ENCODE measurements at regions not wholly inside any gene's neighbourhood (a gene's known extent, or its start where the extent isn't known, plus 50 kb on each side); places are given as distances from the start of the nearest gene placed in this dataset.

GRCh38 chr6:113292646-113293422, 564.3 kb upstream of the MARCKS start:
- no peak for DNase-seq (ENCODE audit: low read depth)

- DNase-seq (ENCODE audit: low read depth), result no peak
Measured at GRCh38 chr6:113293423-113293740, 563.8 kb upstream of the MARCKS start.

- no peak for DNase-seq (ENCODE audit: low read depth)
Measured at GRCh38 chr6:113299531-113299930, 557.6 kb upstream of the MARCKS start.

- DNase-seq (ENCODE audit: low read depth), result no peak
Measured at GRCh38 chr6:113301651-113302050, 555.5 kb upstream of the MARCKS start.

- DNase-seq (ENCODE audit: low read depth), result no peak
Measured at GRCh38 chr6:113304116-113304515, 553.0 kb upstream of the MARCKS start.

GRCh38 chr6:113306552-113307145, 550.5 kb upstream of the MARCKS start:
- no peak for DNase-seq (ENCODE audit: low read depth)

GRCh38 chr6:113308266-113308665, 548.9 kb upstream of the MARCKS start:
- no peak for DNase-seq (ENCODE audit: low read depth)

- no peak for DNase-seq (ENCODE audit: low read depth)
Measured at GRCh38 chr6:113313841-113314240, 543.3 kb upstream of the MARCKS start.

GRCh38 chr6:113315165-113315564, 542.0 kb upstream of the MARCKS start:
- DNase-seq (ENCODE audit: low read depth), result no peak

- no peak for DNase-seq (ENCODE audit: low read depth)
Measured at GRCh38 chr6:113315879-113316278, 541.3 kb upstream of the MARCKS start.

GRCh38 chr6:113317442-113317841, 539.7 kb upstream of the MARCKS start:
- no peak for DNase-seq (ENCODE audit: low read depth)

- no peak for DNase-seq (ENCODE audit: low read depth)
Measured at GRCh38 chr6:113317891-113318574, 539.1 kb upstream of the MARCKS start.

- no peak for DNase-seq (ENCODE audit: low read depth)
Measured at GRCh38 chr6:113318575-113318917, 538.6 kb upstream of the MARCKS start.

GRCh38 chr6:113320653-113321052, 536.5 kb upstream of the MARCKS start:
- DNase-seq (ENCODE audit: low read depth), result no peak

GRCh38 chr6:113326781-113327180, 530.4 kb upstream of the MARCKS start:
- DNase-seq (ENCODE audit: low read depth), result no peak

- DNase-seq (ENCODE audit: low read depth), result no peak
Measured at GRCh38 chr6:113328886-113329381, 528.2 kb upstream of the MARCKS start.

- DNase-seq (ENCODE audit: low read depth), result no peak
Measured at GRCh38 chr6:113329942-113330635, 527.1 kb upstream of the MARCKS start.

- no peak for DNase-seq (ENCODE audit: low read depth)
Measured at GRCh38 chr6:113330636-113330946, 526.6 kb upstream of the MARCKS start.

- no peak for DNase-seq (ENCODE audit: low read depth)
Measured at GRCh38 chr6:113331021-113331420, 526.1 kb upstream of the MARCKS start.

GRCh38 chr6:113338644-113339043, 518.5 kb upstream of the MARCKS start:
- no peak for DNase-seq (ENCODE audit: low read depth)

GRCh38 chr6:113339209-113339608, 517.9 kb upstream of the MARCKS start:
- DNase-seq (ENCODE audit: low read depth), result no peak

- DNase-seq (ENCODE audit: low read depth), result no peak
Measured at GRCh38 chr6:113340371-113340770, 516.8 kb upstream of the MARCKS start.

- no peak for DNase-seq (ENCODE audit: low read depth)
Measured at GRCh38 chr6:113343940-113344339, 513.2 kb upstream of the MARCKS start.
